SU-DHL-6 (cell line): ENCODE measurements at regions not wholly inside any gene's neighbourhood (a gene's known extent, or its start where the extent isn't known, plus 50 kb on each side); places are given as distances from the start of the nearest gene placed in this dataset.
"Not testable (repeated sequence)": the region's sequence is repeated elsewhere in the genome, so short reads cannot be mapped to it uniquely, and the experiment has no call there.

ENCODE experiments used
- EZH2phosphoT487 ChIP-seq: fragments of 200-600 bp; sonication (generic), shearing (Covaris generic); conservative IDR thresholded peaks from 2 replicates; pipeline ENCODE4 v1.6.1; 2018; ENCODE audit warnings: mild to moderate bottlenecking, antibody characterized with exemption, low read length, moderate library complexity, mixed read lengths
- TF ChIP-seq, protein P1 (sequence below): fragments of 200-600 bp; sonication (generic); IDR thresholded peaks from one replicate; pipeline ENCODE4 v1.5.1; 2017; ENCODE audit warnings: antibody characterized with exemption, mild to moderate bottlenecking, low read length, moderate library complexity; ENCODE audit not compliant: insufficient read depth, poor library complexity, severe bottlenecking

DNA sequence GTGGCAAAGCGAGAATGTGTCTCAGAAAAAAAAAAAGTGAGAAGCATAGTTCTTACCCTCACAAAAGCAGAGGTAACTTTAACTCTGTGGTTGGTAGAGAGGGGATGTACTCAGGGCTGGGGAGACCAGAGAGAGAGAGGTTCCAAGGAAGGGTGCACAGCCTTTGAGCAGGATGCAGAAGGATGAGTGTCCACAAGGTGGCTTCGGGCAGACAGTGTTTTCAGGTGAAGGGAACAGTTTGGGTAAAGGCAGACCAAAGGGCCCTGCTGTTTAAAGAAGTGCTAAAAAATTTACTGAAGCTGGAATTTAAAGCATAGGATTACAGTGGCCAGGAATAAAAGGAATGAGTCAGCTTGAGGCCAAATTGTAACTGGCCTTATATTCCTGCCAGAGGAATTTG is 2240.6 kb downstream of the EPHA3 start:
- TF ChIP-seq, protein P1, sequence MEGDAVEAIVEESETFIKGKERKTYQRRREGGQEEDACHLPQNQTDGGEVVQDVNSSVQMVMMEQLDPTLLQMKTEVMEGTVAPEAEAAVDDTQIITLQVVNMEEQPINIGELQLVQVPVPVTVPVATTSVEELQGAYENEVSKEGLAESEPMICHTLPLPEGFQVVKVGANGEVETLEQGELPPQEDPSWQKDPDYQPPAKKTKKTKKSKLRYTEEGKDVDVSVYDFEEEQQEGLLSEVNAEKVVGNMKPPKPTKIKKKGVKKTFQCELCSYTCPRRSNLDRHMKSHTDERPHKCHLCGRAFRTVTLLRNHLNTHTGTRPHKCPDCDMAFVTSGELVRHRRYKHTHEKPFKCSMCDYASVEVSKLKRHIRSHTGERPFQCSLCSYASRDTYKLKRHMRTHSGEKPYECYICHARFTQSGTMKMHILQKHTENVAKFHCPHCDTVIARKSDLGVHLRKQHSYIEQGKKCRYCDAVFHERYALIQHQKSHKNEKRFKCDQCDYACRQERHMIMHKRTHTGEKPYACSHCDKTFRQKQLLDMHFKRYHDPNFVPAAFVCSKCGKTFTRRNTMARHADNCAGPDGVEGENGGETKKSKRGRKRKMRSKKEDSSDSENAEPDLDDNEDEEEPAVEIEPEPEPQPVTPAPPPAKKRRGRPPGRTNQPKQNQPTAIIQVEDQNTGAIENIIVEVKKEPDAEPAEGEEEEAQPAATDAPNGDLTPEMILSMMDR, result not testable (repeated sequence)
- not testable (repeated sequence) for TF ChIP-seq EZH2phosphoT487
